HG02885 (cell line): ENCODE measurements at regions not wholly inside any gene's neighbourhood (a gene's known extent, or its start where the extent isn't known, plus 50 kb on each side); places are given as distances from the start of the nearest gene placed in this dataset.
A peak's percentile ranks its signal among the peaks of the same experiment; 100 is the strongest.

Source experiments
- ATAC-seq: cut with Tn5 transposase; IDR thresholded peaks from one replicate; pipeline ENCODE4 v1.9.1; 2021; ENCODE audit warnings: mild to moderate bottlenecking; ENCODE audit not compliant: unreplicated experiment, poor library complexity

DNA sequence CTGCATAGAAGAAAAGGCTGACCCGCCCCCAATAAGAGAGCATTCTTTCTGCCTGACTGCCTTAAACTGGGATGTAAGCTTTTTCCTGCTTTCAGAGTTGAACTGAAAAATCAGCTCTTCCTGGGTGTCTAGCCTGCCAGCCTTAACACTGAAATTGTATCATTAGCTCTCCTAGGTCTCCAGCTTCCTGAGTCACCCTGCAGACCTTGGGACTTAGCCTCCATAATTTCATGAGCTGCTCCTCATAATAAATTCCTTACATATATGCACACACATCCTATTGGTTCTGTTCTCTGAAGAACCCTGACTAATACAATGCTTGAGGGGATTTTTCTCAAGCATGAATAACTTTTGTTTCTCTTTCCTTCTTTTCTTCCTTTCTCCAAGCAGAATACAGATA is 76.4 kb upstream of the FAR2 start:
- ATAC-seq: no peak

DNA sequence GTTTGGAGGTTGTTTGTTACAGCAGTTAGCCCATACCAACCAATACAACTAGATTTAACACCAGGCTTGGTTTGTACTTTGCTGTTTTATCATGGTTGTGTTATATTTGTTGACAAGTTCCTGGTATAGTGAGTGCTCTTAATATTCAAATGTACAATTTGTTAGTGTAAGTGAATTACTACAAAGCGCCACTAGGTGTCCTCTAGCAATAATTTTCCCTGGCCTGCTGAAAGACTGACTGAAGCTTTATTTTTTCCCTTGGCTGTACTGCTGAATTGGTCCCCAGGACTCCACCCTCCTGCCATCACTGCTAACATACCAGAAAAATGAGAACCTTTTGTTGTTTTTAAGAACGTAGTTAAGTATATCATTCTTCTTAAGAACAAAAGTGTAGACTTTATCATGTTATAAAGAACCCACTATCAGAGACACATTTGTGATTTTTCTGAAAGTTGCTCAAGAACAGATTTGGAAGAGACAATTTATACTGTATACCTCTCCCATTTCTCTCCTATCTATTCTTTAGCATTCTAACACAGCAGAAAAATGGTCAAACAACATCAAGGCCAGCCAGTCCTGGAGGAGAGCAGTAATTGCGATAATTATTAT is 75.3 kb upstream of the FAR2 start:
- ATAC-seq: peak; percentile 92

DNA sequence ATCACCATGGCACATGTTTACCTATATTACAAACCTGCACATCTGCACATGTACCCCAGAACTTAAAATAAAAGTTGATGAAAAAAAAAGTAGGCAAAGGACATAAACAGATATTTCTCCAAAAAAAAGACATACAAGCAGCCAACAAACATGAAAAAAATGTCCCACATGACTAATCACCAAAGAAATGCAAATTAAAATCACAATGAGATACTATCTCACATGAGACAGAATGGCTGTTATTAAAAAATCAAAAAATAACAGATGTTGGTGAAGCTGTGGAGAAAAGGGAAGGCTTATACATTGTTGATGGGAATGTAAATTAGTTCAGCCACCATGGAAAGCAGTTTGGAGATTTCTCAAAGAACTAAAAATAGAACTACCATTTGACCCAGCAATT is 68.0 kb upstream of the FAR2 start:
- ATAC-seq: no peak

- peak; percentile 59 for ATAC-seq
Observed at GRCh38 chr12:29082522-29082921, 66.6 kb upstream of the FAR2 start.

- ATAC-seq: no peak
Observed at GRCh38 chr12:29086325-29087271, 62.5 kb upstream of the FAR2 start.

DNA sequence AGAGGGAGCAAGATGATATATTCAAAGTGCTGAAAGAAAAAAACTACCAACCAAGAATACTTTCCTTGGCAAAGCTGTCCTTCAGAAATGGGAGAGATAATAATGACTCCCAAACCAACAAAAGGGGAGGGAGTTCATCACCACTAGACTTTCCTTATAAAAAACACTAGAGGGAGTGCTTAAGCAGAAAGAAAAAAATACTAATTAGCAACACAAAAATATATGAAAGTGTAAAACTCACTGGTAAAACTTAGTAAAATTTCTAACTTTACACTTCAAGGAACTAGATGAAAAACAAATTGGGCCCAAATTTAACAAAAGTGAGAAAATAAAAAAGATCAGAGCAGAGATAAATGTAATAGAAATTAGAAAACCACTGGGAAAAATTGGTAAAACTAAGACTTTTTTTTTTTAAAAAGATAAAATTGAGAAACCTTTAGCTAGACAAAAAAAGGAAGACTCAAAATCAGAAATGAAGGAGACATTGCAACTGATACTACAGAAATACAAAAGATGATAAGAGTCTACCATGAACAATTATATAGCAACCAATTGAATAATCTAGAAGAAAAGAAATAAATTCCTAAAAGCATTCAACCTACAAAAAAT is 60.4 kb upstream of the FAR2 start:
- ATAC-seq: no peak
